B cell (primary cell): ENCODE measurements at regions not wholly inside any gene's neighbourhood (a gene's known extent, or its start where the extent isn't known, plus 50 kb on each side); places are given as distances from the start of the nearest gene placed in this dataset.

Experiments used
- ATAC-seq: fragments of 200-7000 bp; cut with Tn5 transposase; one replicate; pipeline ENCODE4 v1.10.0; 2021; ENCODE audit warnings: low read depth, mild to moderate bottlenecking, moderate number of reproducible peaks, moderate library complexity
- CTCF ChIA-PET: fragments of 350-600 bp; sonication (Branson Sonifier 250); formaldehyde crosslinking; loops from one replicate; lab custom pipeline; 2021; ENCODE audit warnings: antibody characterized with exemption, inconsistent platforms; lab: Charles Lee
- POLR2A ChIA-PET: fragments of 350-600 bp; sonication (Branson Sonifier 250); formaldehyde crosslinking; loops from one replicate; lab custom pipeline; 2021; ENCODE audit warnings: antibody characterized with exemption; lab: Charles Lee
- DNase-seq: peaks from one replicate; pipeline ENCODE4 v3.0.0; 2013
- H2AFZ ChIP-seq: 2 replicates; pipeline ENCODE4 v1.6.1; 2012; ENCODE audit warnings: mild to moderate bottlenecking, low read depth, low read length; ENCODE audit not compliant: insufficient read depth, poor library complexity, severe bottlenecking
- H3K27ac ChIP-seq, 2 donors: 1 replicate in 1 of 2; 2 replicates in 1 of 2; pipeline ENCODE4 v1.5.1; 2012 to 2013; ENCODE audit warnings: low read length in 2 of 2, mild to moderate bottlenecking in 2 of 2, moderate library complexity in 1 of 2
- H3K27me3 ChIP-seq, 4 experiments: fragments of 200-600 bp in 1 of 4; sonication (generic) in 1 of 4; replicated peaks in 1 of 4; 1 replicate in 2 of 4; 2 replicates in 2 of 4; pipeline versions ENCODE4 v1.6.1 to v1.7.0; 2013 to 2016; ENCODE audit warnings: low read length in 3 of 4, mild to moderate bottlenecking in 2 of 4, mixed read lengths in 1 of 4, moderate library complexity in 1 of 4; ENCODE audit not compliant: insufficient read depth in 4 of 4, control insufficient read depth in 3 of 4; ENCODE audit errors: control extremely low read depth in 1 of 4
- H3K36me3 ChIP-seq, 2 experiments: replicated peaks in 1 of 2; 1 replicate in 1 of 2; 2 replicates in 1 of 2; pipeline versions ENCODE4 v1.6.1 to v1.7.1; 2013; ENCODE audit warnings: low read length in 1 of 2; ENCODE audit not compliant: insufficient read depth in 2 of 2, control insufficient read depth in 1 of 2; ENCODE audit errors: control extremely low read depth in 1 of 2, extremely low read depth in 1 of 2
- H3K4me1 ChIP-seq, 2 donors: fragments of 200-600 bp in 1 of 2; sonication (generic) in 1 of 2; 1 replicate in 1 of 2; 2 replicates in 1 of 2; pipeline versions ENCODE4 v1.5.1 to v1.6.1; 2013 to 2017; ENCODE audit warnings: low read length in 2 of 2; ENCODE audit not compliant: control insufficient read depth in 2 of 2, insufficient read depth in 2 of 2
- H3K4me2 ChIP-seq: replicated peaks from 2 replicates; pipeline ENCODE3; 2012; ENCODE audit warnings: mild to moderate bottlenecking, low read depth, low read length; ENCODE audit not compliant: poor library complexity, severe bottlenecking
- H3K4me3 ChIP-seq, 5 experiments: fragments of 200-600 bp in 1 of 5; sonication (generic) in 1 of 5; 1 replicate in 3 of 5; 2 replicates in 2 of 5; pipeline versions ENCODE4 v1.5.1 to v1.7.0; 2011 to 2016; ENCODE audit warnings: low read length in 4 of 5, mild to moderate bottlenecking in 4 of 5, low read depth in 2 of 5, control low read depth in 1 of 5, moderate library complexity in 1 of 5; ENCODE audit not compliant: insufficient read depth in 1 of 5; ENCODE audit errors: control extremely low read depth in 1 of 5, extremely low read depth in 1 of 5
- H3K79me2 ChIP-seq: fragments of 200-600 bp; sonication (generic); one replicate; pipeline ENCODE4 v1.6.0; 2016; ENCODE audit warnings: low read length; ENCODE audit not compliant: control insufficient read depth, insufficient read depth
- H3K9ac ChIP-seq: fragments of 200-600 bp; sonication (generic); 2 replicates; pipeline ENCODE4 v1.6.1; 2017; ENCODE audit warnings: mild to moderate bottlenecking, low read length, moderate library complexity
- H3K9me3 ChIP-seq, 3 donors: one replicate each; pipeline versions ENCODE4 v1.6.1 to v1.7.1; 2013; ENCODE audit warnings: low read length in 2 of 3; ENCODE audit not compliant: control insufficient read depth in 2 of 3, insufficient read depth in 1 of 3; ENCODE audit errors: control extremely low read depth in 1 of 3
- H4K20me1 ChIP-seq: 2 replicates; pipeline ENCODE4 v1.6.0; 2012; ENCODE audit warnings: mild to moderate bottlenecking, low read length; ENCODE audit not compliant: insufficient read depth, control insufficient read depth, poor library complexity, severe bottlenecking
- H3K27ac Mint-ChIP-seq: one replicate; pipeline ENCODE4 v1.8.0; 2021; ENCODE audit warnings: mixed read lengths
- H3K27me3 Mint-ChIP-seq: one replicate; pipeline ENCODE4 v1.8.0; 2021; ENCODE audit warnings: mixed read lengths
- H3K4me1 Mint-ChIP-seq: one replicate; pipeline ENCODE4 v1.8.0; 2021; ENCODE audit warnings: mixed read lengths
- H3K4me3 Mint-ChIP-seq: one replicate; pipeline ENCODE4 v1.8.0; 2021; ENCODE audit warnings: mixed read lengths
- H3K9me3 Mint-ChIP-seq: one replicate; pipeline ENCODE4 v1.8.0; 2022; ENCODE audit warnings: mixed read lengths; ENCODE audit not compliant: insufficient read depth
- EZH2 ChIP-seq: IDR thresholded peaks from 2 replicates; pipeline ENCODE4 v1.6.1; 2012; ENCODE audit warnings: borderline replicate concordance, low read depth, mild to moderate bottlenecking, moderate library complexity, low read length; ENCODE audit not compliant: insufficient read depth, poor library complexity, severe bottlenecking
- WGBS: methylation state at CpG from one replicate; pipeline ENCODE4 v1.1.5; 2013; ENCODE audit warnings: missing lambda C conversion rate; ENCODE audit not compliant: insufficient coverage; 5-methylcytosine and 5-hydroxymethylcytosine counted together
- intact Hi-C: fragments of 100-400 bp; cut with micrococcal nuclease; formaldehyde crosslinking; loops from one replicate; pipeline ENCODE4 v1.10.0; 2022
- TF ChIP-seq, protein P1 (sequence below): fragments of 200-600 bp; IDR thresholded peaks from one replicate; pipeline ENCODE4 v1.8.0; 2022; ENCODE audit warnings: antibody characterized with exemption, mild to moderate bottlenecking

GRCh38 chr2:226118471-226119429 is 680.9 kb downstream of the IRS1 start:
- H3K4me2 ChIP-seq = no peak overlapping the region
- H3K27ac Mint-ChIP-seq = no peak overlapping the region

More at GRCh38 chr2:226118471-226119429, 680.9 kb downstream of the IRS1 start:
- Histone ChIP-seq H3K36me3 (no peaks in the 10 kb centered on the region), H3K27ac (no peak overlapping the region), H3K79me2 (no peaks in the 10 kb centered on the region), H3K9me3 (no peaks in the 10 kb centered on the region), H3K9ac (no peak overlapping the region), H4K20me1 (no peaks in the 10 kb centered on the region), H3K4me1 (no peaks in the 10 kb centered on the region), H2AFZ (no peak overlapping the region), H3K27me3 (peaks cover 0 to 5% (median 0%) of the 10 kb centered on the region in 4 experiments), H3K4me3 (no peak overlapping the region)
- POLR2A ChIA-PET = no interaction called here
- intact Hi-C loops = no loop called here
- no peak for ATAC-seq
- Mint-ChIP-seq H3K4me1 (peaks cover 3% of the 10 kb centered on the region), H3K4me3 (no peak overlapping the region), H3K9me3 (no peaks in the 10 kb centered on the region), H3K27me3 (peaks cover 4% of the 10 kb centered on the region)
- WGBS = 80% methylated on average over 3 of the region's 10 CpGs
- DNase-seq = no peak
- CTCF ChIA-PET = no interaction called here
- TF ChIP-seq EZH2 = no peak
- TF ChIP-seq, protein P1, sequence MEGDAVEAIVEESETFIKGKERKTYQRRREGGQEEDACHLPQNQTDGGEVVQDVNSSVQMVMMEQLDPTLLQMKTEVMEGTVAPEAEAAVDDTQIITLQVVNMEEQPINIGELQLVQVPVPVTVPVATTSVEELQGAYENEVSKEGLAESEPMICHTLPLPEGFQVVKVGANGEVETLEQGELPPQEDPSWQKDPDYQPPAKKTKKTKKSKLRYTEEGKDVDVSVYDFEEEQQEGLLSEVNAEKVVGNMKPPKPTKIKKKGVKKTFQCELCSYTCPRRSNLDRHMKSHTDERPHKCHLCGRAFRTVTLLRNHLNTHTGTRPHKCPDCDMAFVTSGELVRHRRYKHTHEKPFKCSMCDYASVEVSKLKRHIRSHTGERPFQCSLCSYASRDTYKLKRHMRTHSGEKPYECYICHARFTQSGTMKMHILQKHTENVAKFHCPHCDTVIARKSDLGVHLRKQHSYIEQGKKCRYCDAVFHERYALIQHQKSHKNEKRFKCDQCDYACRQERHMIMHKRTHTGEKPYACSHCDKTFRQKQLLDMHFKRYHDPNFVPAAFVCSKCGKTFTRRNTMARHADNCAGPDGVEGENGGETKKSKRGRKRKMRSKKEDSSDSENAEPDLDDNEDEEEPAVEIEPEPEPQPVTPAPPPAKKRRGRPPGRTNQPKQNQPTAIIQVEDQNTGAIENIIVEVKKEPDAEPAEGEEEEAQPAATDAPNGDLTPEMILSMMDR = no peak
